ENCODE measurements at regions not wholly inside any gene's neighbourhood (a gene's known extent, or its start where the extent isn't known, plus 50 kb on each side); places are given as distances from the start of the nearest gene placed in this dataset.

DNA sequence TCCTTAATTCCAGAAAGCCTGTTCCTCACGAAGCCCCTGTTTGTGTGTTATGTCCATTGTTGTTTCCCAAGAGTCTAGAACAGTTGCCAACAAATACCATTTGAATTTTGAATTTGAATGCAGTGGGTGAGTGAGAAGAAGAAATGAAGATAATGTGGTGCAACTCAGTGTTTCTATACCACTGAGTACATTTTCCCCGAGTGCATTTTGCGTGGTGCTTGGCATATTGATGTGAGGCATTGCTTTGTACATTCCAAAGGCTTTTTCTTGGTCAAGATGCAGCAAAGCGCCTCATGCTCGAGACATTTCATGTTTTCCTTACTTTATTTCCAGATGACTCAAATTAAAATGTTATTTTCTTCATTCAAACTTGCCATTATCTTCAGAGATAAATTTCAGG, 253.1 kb upstream of the RPS6KA3 start:
- TF ChIP-seq, protein P1, sequence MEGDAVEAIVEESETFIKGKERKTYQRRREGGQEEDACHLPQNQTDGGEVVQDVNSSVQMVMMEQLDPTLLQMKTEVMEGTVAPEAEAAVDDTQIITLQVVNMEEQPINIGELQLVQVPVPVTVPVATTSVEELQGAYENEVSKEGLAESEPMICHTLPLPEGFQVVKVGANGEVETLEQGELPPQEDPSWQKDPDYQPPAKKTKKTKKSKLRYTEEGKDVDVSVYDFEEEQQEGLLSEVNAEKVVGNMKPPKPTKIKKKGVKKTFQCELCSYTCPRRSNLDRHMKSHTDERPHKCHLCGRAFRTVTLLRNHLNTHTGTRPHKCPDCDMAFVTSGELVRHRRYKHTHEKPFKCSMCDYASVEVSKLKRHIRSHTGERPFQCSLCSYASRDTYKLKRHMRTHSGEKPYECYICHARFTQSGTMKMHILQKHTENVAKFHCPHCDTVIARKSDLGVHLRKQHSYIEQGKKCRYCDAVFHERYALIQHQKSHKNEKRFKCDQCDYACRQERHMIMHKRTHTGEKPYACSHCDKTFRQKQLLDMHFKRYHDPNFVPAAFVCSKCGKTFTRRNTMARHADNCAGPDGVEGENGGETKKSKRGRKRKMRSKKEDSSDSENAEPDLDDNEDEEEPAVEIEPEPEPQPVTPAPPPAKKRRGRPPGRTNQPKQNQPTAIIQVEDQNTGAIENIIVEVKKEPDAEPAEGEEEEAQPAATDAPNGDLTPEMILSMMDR (IDR thresholded peaks at IDR 0.05): no peak
- Histone ChIP-seq H3K9me3 (no peaks in the 10 kb centered on the region), H3K27me3 (no peaks in the 10 kb centered on the region), H3K36me3 (no peaks in the 10 kb centered on the region), H3K4me1 (no peaks in the 10 kb centered on the region), H3K27ac (no peak overlapping the region), H3K4me3 (no peak overlapping the region)
- DNase-seq (ENCODE audit: low spot score in 2 of 2): no peak
- intact Hi-C loops (cut with DNase I): no loop called here

DNA sequence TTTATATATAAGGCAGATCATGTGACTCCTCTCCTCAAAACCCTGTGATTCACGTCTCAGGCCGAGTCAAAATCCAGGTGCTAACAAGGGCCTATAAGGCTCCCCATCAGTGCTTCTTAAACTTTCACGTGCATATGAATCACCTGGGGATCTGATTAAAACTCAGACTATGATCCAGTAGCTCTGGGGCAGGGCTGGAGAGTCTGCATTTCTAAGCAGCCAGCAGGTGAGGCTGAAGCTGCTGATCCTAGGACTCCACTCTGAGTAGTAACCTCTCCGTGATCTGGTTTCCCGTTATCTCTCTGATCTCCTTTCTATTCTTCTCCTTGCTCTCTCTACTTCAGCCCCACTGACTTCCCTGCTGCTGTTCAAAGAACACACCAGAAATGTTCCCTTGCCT, 252.4 kb upstream of the RPS6KA3 start:
- no peak for DNase-seq (ENCODE audit: low spot score in 2 of 2)
- H3K27ac ChIP-seq: no peak overlapping the region
- intact Hi-C loops (cut with DNase I): no loop called here
- H3K27me3 ChIP-seq: no peaks in the 10 kb centered on the region
- TF ChIP-seq, protein P1 (IDR thresholded peaks at IDR 0.05): no peak
- H3K36me3 ChIP-seq: no peaks in the 10 kb centered on the region
- no peaks in the 10 kb centered on the region for H3K9me3 ChIP-seq
- no peaks in the 10 kb centered on the region for H3K4me1 ChIP-seq
- no peak overlapping the region for H3K4me3 ChIP-seq

DNA sequence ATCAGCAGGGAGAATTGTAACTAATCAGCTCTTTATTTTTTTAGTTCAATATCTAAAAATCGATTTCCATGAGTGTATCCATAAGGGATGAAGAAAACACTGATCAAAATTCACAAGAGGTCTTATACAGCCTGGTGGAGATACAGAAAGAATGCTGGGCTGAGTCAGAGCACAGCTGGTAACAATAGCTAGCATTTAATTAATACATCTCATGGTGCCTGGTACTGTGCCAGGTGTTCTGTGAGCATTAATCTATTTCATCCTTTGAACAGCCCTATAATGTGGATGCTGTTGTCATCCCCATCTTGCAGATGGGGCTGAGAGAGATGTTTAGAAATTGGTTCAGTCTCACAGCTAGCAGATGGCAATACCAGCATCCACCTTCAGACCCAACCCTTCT, 250.9 kb upstream of the RPS6KA3 start:
- no peaks in the 10 kb centered on the region for H3K4me1 ChIP-seq
- DNase-seq (ENCODE audit: low spot score in 2 of 2): no peak
- intact Hi-C loops (cut with DNase I): no loop called here

DNA sequence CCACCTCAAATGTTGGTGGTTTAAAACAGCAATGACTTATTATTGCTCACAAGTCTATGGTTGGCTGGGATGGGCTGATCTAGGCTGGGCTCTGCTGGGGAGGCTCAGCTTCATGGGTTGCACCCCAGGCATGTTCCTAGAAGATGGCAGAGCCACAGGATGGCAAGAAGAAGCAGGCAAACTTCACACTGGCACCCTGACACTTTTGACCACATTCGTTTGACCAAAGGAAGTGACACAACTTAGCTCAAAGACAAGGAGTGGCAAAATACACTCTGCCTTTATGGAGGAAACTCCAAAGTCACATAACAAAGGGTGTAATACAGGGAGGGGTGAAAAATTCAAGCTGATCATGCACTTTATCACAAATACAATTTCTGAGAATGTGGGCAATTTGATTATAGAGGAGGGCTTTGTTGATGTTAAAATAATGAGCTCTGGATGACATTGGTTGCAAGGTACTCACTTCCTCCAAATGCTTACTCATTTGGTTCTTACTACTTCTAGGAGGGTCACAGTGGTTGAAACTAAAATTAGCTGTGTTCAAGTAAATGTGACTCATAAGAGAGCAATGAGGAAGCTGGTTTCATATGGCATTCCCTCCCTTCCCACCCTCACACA, 249.2 kb upstream of the RPS6KA3 start:
- Histone ChIP-seq H3K4me1 (no peaks in the 10 kb centered on the region), H3K27me3 (no peaks in the 10 kb centered on the region), H3K36me3 (no peaks in the 10 kb centered on the region), H3K9me3 (no peaks in the 10 kb centered on the region), H3K27ac (no peak overlapping the region), H3K4me3 (no peak overlapping the region)
- no peak for DNase-seq (ENCODE audit: low spot score in 2 of 2)
- intact Hi-C loops (cut with DNase I): no loop called here
- TF ChIP-seq, protein P1 (IDR thresholded peaks at IDR 0.05): no peak

More for the DNA sequence above, 250.9 kb upstream of the RPS6KA3 start:
- TF ChIP-seq, protein P1 (IDR thresholded peaks at IDR 0.05): no peak
- Histone ChIP-seq H3K27me3 (no peaks in the 10 kb centered on the region), H3K4me3 (no peak overlapping the region), H3K9me3 (no peaks in the 10 kb centered on the region), H3K36me3 (no peaks in the 10 kb centered on the region), H3K27ac (no peak overlapping the region)

DNA sequence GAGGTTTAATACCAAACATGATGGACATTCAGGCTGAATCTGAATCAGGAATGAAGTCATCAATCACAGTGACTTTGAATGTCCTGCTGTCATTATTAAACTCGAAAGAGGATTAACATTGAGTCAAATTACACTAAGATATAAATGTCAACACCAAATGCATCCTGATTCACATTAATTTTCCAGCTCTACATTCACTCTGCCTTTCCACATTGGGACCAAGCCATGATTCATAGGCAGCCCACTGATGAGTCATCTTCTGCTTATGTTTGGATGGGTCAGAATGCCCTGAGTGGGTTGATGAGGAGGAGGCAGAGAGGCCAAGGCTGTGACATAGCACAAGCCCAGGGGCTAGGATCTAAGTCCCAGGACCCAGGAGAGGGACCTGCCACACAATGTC, 247.6 kb upstream of the RPS6KA3 start:
- H3K27me3 ChIP-seq: no peaks in the 10 kb centered on the region
- intact Hi-C loops (cut with DNase I): no loop called here
- no peaks in the 10 kb centered on the region for H3K4me1 ChIP-seq
- no peak overlapping the region for H3K27ac ChIP-seq
- no peak overlapping the region for H3K4me3 ChIP-seq
- DNase-seq (ENCODE audit: low spot score in 2 of 2): no peak
- TF ChIP-seq, protein P1 (IDR thresholded peaks at IDR 0.05): no peak
- H3K9me3 ChIP-seq: no peaks in the 10 kb centered on the region
- H3K36me3 ChIP-seq: no peaks in the 10 kb centered on the region

DNA sequence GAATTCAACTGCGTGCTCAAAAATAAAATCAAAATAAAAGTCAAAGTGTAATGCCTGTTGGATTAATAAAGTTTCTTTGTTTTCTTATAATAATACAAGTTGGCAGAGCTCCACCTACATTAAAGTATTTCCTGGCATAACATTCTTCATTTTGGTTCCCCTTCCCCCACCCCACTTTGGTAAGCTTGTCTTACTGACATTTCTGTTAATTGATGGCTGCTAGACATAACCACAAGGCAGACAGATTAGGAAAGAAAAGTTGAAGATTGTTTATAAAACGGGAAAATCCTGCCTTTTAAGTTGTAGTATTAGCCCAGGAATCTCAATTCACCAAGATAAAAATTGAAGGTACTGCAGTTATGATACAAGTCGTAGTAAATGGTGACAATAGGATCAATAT, 246.5 kb upstream of the RPS6KA3 start:
- Histone ChIP-seq H3K27me3 (no peaks in the 10 kb centered on the region), H3K4me3 (no peak overlapping the region), H3K4me1 (no peaks in the 10 kb centered on the region), H3K9me3 (no peaks in the 10 kb centered on the region), H3K27ac (no peak overlapping the region), H3K36me3 (no peaks in the 10 kb centered on the region)
- intact Hi-C loops (cut with DNase I): no loop called here
- TF ChIP-seq, protein P1 (IDR thresholded peaks at IDR 0.05): no peak
- no peak for DNase-seq (ENCODE audit: low spot score in 2 of 2)
